ENCODE measurements at regions not wholly inside any gene's neighbourhood (a gene's known extent, or its start where the extent isn't known, plus 50 kb on each side); places are given as distances from the start of the nearest gene placed in this dataset.

GRCh38 chr2:4579977-4580376 is 876.6 kb downstream of the DCDC2C start:
- DNase-seq (ENCODE audit: low spot score) = no peak

- DNase-seq (ENCODE audit: low spot score) = no peak
These were observed 881.8 kb downstream of the DCDC2C start for GRCh38 chr2:4585057-4585635.

GRCh38 chr2:4588606-4589005 is 885.2 kb downstream of the DCDC2C start:
- no peak for DNase-seq (ENCODE audit: low spot score)

- DNase-seq (ENCODE audit: low spot score) = no peak
These were observed 887.9 kb downstream of the DCDC2C start for GRCh38 chr2:4591261-4591660.

- DNase-seq (ENCODE audit: low spot score) = no peak
These were observed 894.0 kb downstream of the DCDC2C start for GRCh38 chr2:4597400-4597799.

- DNase-seq (ENCODE audit: low spot score) = no peak
These were observed 901.4 kb downstream of the DCDC2C start for GRCh38 chr2:4604767-4605166.

- no peak for DNase-seq (ENCODE audit: low spot score)
These were observed 914.8 kb downstream of the DCDC2C start for GRCh38 chr2:4618141-4618540.

- DNase-seq (ENCODE audit: low spot score) = no peak
These were observed 915.4 kb downstream of the DCDC2C start for GRCh38 chr2:4618630-4619228.

GRCh38 chr2:4628998-4629501 is 925.7 kb downstream of the DCDC2C start:
- no peak for DNase-seq (ENCODE audit: low spot score)

- no peak for DNase-seq (ENCODE audit: low spot score)
These were observed 931.9 kb downstream of the DCDC2C start for GRCh38 chr2:4635289-4635688.

- DNase-seq (ENCODE audit: low spot score) = no peak
These were observed 950.6 kb downstream of the DCDC2C start for GRCh38 chr2:4653991-4654390.

GRCh38 chr2:4656326-4656725 is 953.0 kb downstream of the DCDC2C start:
- DNase-seq (ENCODE audit: low spot score) = no peak

- DNase-seq (ENCODE audit: low spot score) = no peak
These were observed 958.9 kb downstream of the DCDC2C start for GRCh38 chr2:4662161-4662779.

- DNase-seq (ENCODE audit: low spot score) = no peak
These were observed 965.0 kb downstream of the DCDC2C start for GRCh38 chr2:4668381-4668780.

GRCh38 chr2:4670331-4670730 is 967.0 kb downstream of the DCDC2C start:
- DNase-seq (ENCODE audit: low spot score) = no peak

GRCh38 chr2:4673025-4673489 is 969.7 kb downstream of the DCDC2C start:
- DNase-seq (ENCODE audit: low spot score) = no peak

- no peak for DNase-seq (ENCODE audit: low spot score)
These were observed 970.6 kb downstream of the DCDC2C start for GRCh38 chr2:4674007-4674406.

GRCh38 chr2:4675295-4675694 is 971.9 kb downstream of the DCDC2C start:
- no peak for DNase-seq (ENCODE audit: low spot score)

GRCh38 chr2:4678927-4679326 is 975.6 kb downstream of the DCDC2C start:
- no peak for DNase-seq (ENCODE audit: low spot score)

- no peak for DNase-seq (ENCODE audit: low spot score)
These were observed 976.0 kb downstream of the DCDC2C start for GRCh38 chr2:4679391-4679790.

- no peak for DNase-seq (ENCODE audit: low spot score)
These were observed 981.5 kb downstream of the DCDC2C start for GRCh38 chr2:4684921-4685320.

GRCh38 chr2:4690913-4691312 is 987.5 kb downstream of the DCDC2C start:
- no peak for DNase-seq (ENCODE audit: low spot score)

GRCh38 chr2:4693266-4693665 is 989.9 kb downstream of the DCDC2C start:
- DNase-seq (ENCODE audit: low spot score) = no peak
